Erythroblast (primary cell): ENCODE measurements at regions not wholly inside any gene's neighbourhood (a gene's known extent, or its start where the extent isn't known, plus 50 kb on each side); places are given as distances from the start of the nearest gene placed in this dataset.

Experiments used
- GATA1 ChIP-seq: IDR thresholded peaks from 2 replicates; pipeline ENCODE4 v1.6.1; 2011; ENCODE audit warnings: low read depth, mild to moderate bottlenecking, control low read depth, low read length, moderate library complexity
- POLR2A ChIP-seq: IDR thresholded peaks from 2 replicates; pipeline ENCODE4 v1.6.1; 2011; ENCODE audit warnings: mild to moderate bottlenecking, low read length

- TF ChIP-seq POLR2A (no peak), GATA1 (no peak)
Observed at GRCh38 chr10:4567637-4568036, 258.4 kb upstream of the AKR1E2 start.
